ENCODE measurements at regions not wholly inside any gene's neighbourhood (a gene's known extent, or its start where the extent isn't known, plus 50 kb on each side); places are given as distances from the start of the nearest gene placed in this dataset.

GRCh38 chr12:77347017-77347416 lies 281.6 kb upstream of the E2F7 start:
- TF ChIP-seq CTCF (conservative IDR thresholded peaks at IDR 0.05; ENCODE audit: low read depth, low read length) (no peak), POLR2A (IDR thresholded peaks at IDR 0.05; ENCODE audit: low read depth, low read length) (no peak), BHLHE40 (IDR thresholded peaks at IDR 0.05; ENCODE audit: low read depth, low read length) (no peak), RAD21 (IDR thresholded peaks at IDR 0.05; ENCODE audit: low read length) (no peak), USF2 (IDR thresholded peaks at IDR 0.05; ENCODE audit: low read depth, low read length) (no peak), RCOR1 (IDR thresholded peaks at IDR 0.05; ENCODE audit: insufficient replicate concordance, low read length) (no peak), CEBPB (IDR thresholded peaks at IDR 0.05; ENCODE audit: low read depth, low read length) (no peak), CHD1 (IDR thresholded peaks at IDR 0.05; ENCODE audit: low read depth, low read length) (no peak), MAZ (IDR thresholded peaks at IDR 0.05; ENCODE audit: borderline replicate concordance, low read depth, low read length) (no peak), ELK1 (IDR thresholded peaks at IDR 0.05; ENCODE audit: borderline replicate concordance, low read depth, low read length) (no peak), MAFK (IDR thresholded peaks at IDR 0.05; ENCODE audit: low read depth, low read length) (no peak), SMC3 (IDR thresholded peaks at IDR 0.05; ENCODE audit: low read depth, low read length) (no peak), NFE2L2 (IDR thresholded peaks at IDR 0.05; ENCODE audit: low read depth, low read length) (no peak), MXI1 (IDR thresholded peaks at IDR 0.05; ENCODE audit: borderline replicate concordance, low read depth, low read length) (no peak)

Data from IMR-90 (cell line).